Mucosa of rectum (tissue), 2 donors: ENCODE measurements at regions not wholly inside any gene's neighbourhood (a gene's known extent, or its start where the extent isn't known, plus 50 kb on each side); places are given as distances from the start of the nearest gene placed in this dataset.
A peak's percentile ranks its signal among the peaks of the same experiment; 100 is the strongest.

Experiments used
- H3K27ac ChIP-seq, 2 donors: one replicate each; pipeline ENCODE4 v1.7.0; 2013; ENCODE audit warnings: inconsistent platforms in 2 of 2, low read depth in 2 of 2, low read length in 2 of 2
- H3K27me3 ChIP-seq, 2 donors: one replicate each; pipeline ENCODE4 v1.7.0; 2013; ENCODE audit warnings: low read length in 2 of 2; ENCODE audit not compliant: control insufficient read depth in 2 of 2, insufficient read depth in 2 of 2
- H3K36me3 ChIP-seq, 2 donors: one replicate each; pipeline ENCODE4 v1.7.0; 2013; ENCODE audit warnings: low read length in 2 of 2; ENCODE audit not compliant: control insufficient read depth in 2 of 2, insufficient read depth in 2 of 2
- H3K4me1 ChIP-seq, 2 donors: one replicate each; pipeline ENCODE4 v1.7.0; 2013; ENCODE audit warnings: low read length in 2 of 2, mild to moderate bottlenecking in 1 of 2; ENCODE audit not compliant: control insufficient read depth in 2 of 2, insufficient read depth in 2 of 2
- H3K4me3 ChIP-seq, 2 donors: one replicate each; pipeline ENCODE4 v1.7.0; 2013; ENCODE audit warnings: low read length in 2 of 2
- H3K9ac ChIP-seq, 2 donors: one replicate each; pipeline ENCODE4 v1.7.0; 2013; ENCODE audit warnings: low read length in 2 of 2, low read depth in 1 of 2, mild to moderate bottlenecking in 1 of 2
- H3K9me3 ChIP-seq, 2 donors: one replicate each; pipeline ENCODE4 v1.7.0; 2013; ENCODE audit warnings: low read length in 2 of 2; ENCODE audit not compliant: control insufficient read depth in 2 of 2
- donor health status: healthy.
- donor health status: Normal muscosa, but diverticular disease.

DNA sequence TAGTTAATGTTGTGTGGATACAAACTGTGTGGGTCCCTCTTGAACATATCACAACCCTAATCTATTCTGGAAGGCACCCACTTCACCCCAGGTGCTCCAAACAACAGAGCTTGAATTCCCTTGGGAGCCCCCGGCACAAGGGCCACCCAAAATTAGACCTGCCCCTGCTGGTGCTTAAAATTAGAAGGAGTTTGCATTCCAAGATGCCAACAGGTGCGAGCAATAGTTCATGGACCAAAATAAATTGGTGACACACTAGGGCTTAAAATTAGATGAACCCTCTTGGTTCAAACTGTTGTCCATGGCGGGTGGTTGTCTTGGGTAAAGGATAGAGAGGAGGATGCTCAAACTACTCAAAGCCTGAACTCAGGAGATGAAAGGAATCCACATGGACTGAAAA lies 291.5 kb downstream of the MN1 start:
- Histone ChIP-seq H3K27ac (no peak overlapping the region), H3K4me3 (no peak overlapping the region), H3K9me3 (no peaks in the 10 kb centered on the region), H3K9ac (no peak overlapping the region), H3K27me3 (no peaks in the 10 kb centered on the region), H3K4me1 (no peaks in the 10 kb centered on the region), H3K36me3 (no peaks in the 10 kb centered on the region)

GRCh38 chr22:27512283-27512761 lies 289.2 kb downstream of the MN1 start:
- Histone ChIP-seq H3K4me1 (no peaks in the 10 kb centered on the region), H3K36me3 (no peaks in the 10 kb centered on the region), H3K9ac (no peak overlapping the region), H3K27me3 (no peaks in the 10 kb centered on the region), H3K9me3 (no peaks in the 10 kb centered on the region), H3K27ac (peak overlapping the region in 1 of 2 donors; percentile 48), H3K4me3 (no peak overlapping the region)

DNA sequence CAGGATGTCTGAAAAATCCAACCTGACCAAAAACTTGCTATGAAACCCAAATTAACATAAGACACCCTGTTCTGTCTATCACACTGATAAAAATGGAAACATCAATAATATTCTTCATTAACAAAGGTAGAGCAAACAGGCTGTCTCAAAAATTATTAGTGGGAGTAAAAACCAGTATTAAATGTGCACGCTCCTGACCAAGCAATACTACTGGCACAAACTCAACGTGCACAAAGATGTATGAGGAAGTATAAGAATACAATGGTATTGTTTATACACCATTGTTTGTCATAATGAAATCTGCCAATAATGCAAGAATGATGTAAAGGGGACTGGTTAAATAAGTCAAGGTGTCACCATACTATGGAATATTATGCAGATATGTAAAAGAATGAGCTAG lies 288.5 kb downstream of the MN1 start:
- H3K4me3 ChIP-seq = no peak overlapping the region
- no peaks in the 10 kb centered on the region for H3K27me3 ChIP-seq
- no peaks in the 10 kb centered on the region for H3K9me3 ChIP-seq
- H3K36me3 ChIP-seq = no peaks in the 10 kb centered on the region
- H3K9ac ChIP-seq = no peak overlapping the region
- H3K27ac ChIP-seq = peak overlapping the region in 1 of 2 donors; percentile 34
- H3K4me1 ChIP-seq = no peaks in the 10 kb centered on the region

DNA sequence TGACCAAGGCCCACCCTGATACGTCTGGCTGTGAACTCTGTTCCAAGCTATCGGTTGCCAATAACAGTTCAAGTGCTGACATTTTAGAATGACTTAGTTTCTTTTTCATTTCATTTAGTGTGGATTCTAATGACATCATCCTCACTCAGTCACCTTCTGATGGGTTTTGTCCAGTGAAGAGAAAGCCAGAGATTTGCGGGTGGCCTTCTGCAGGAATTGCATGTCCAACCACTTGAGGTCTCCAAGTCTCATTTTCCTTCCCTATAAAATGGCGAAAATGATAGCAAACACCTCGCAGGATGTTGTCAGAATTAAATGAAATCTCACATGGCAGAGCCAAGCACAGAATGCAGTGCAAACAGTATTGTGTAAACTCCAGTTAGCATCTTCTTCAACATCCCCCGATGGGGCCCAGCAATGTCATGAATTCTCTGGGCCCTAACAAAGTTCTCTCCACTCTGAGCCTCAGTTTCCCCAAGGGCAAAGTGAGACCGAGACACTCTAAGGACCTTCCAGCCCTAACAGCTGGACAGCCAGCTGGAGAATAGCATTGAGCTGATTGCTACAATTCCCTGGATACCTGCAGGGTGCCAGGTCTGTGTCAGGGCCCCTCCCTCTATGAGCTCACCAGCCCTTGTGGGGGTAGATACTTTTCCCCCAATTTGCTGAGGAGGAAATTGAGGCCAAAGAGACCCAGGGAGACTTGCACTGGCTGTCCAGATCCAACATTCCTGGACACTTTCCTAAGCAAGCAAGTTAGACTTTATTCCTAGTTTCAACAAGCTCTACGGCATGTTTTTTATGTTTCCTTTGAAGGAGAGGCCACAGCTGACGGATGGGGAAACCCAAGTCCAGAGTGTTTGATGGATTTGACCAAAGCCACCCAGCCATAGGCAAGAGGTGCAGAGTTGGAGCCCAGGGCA lies 286.7 kb downstream of the MN1 start:
- H3K9ac ChIP-seq = no peak overlapping the region
- no peak overlapping the region for H3K27ac ChIP-seq
- no peaks in the 10 kb centered on the region for H3K9me3 ChIP-seq
- no peak overlapping the region for H3K4me3 ChIP-seq
- H3K36me3 ChIP-seq = no peaks in the 10 kb centered on the region
- no peaks in the 10 kb centered on the region for H3K27me3 ChIP-seq
- no peaks in the 10 kb centered on the region for H3K4me1 ChIP-seq

DNA sequence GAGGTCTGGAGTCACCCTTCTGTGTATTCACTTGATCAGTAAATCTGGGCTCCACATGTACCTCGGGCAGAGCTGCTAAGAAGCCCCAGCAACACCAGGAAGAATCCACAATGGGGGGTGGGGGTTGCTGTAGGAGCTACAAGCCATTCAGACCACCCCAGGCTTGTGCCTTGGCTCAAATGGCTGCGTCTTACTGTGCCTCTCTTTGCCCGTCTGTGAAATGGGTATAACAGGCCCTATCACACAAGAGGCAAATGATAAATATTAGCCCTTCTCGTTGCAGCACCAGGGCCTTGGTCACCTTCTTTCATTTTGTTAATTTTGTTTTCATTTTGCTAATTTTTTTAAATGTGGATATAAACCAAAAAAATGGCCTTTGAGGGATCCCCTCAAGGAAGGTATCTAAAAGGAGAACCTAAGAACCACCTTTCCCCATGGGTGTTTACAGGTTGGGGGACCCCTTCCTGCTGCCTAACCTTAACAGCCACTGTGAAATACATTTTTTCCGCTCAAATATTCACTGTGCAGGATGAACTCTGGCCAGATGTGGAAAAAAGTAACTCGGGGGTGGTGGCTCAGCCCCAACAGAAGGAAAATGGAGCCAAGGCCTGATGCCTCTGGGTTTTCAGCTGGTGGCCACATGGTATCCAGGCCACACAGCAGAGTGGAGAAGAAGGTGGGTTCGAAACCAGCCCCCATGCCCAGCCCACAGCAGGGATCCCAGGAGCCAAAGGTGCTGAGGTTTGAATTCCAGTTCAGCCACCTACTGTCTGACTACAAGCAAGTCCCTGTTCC lies 284.0 kb downstream of the MN1 start:
- Histone ChIP-seq H3K4me1 (no peaks in the 10 kb centered on the region), H3K9ac (no peak overlapping the region), H3K27ac (no peak overlapping the region), H3K36me3 (no peaks in the 10 kb centered on the region), H3K9me3 (no peaks in the 10 kb centered on the region), H3K4me3 (no peak overlapping the region), H3K27me3 (no peaks in the 10 kb centered on the region)

DNA sequence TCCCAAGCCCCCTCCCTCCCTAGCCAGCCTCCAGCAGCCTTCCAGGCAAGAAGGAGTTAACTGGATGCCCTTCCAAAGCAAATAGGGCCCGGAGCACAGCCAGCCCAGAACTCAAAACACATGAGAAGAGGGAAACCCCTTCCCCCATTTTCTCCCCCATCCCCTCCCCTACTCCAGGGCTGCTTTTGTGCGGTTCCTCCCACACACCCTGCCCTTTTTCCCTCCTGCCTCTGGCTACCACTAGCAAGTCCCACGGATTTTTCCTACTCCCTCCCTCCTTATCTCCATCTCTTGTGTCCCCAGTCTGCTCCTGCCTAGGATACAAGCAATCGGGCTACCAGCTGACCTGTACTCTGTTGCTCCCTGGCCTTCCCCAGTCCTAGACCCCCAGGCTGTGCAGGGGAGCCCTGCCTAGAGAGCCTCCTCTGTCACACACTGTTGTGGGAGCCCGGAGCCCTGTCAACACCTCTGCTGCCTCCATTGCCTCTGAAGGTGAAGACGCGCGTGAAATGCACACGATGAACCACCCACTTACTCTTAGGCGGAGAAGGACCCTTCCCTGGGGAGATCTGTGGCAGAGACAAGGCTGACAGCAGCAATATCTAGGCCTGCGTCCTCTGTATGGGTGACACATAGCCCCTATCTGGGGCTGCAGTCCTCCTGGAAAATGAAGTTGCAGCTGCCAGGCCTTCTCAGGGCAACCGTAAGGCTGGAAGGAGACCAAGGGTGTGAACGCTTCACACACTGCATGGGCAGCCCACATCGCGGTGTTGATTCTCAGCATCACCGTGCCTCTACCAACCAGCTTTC lies 282.8 kb downstream of the MN1 start:
- Histone ChIP-seq H3K4me1 (no peaks in the 10 kb centered on the region), H3K27ac (no peak overlapping the region), H3K27me3 (no peaks in the 10 kb centered on the region), H3K4me3 (no peak overlapping the region), H3K9me3 (no peaks in the 10 kb centered on the region), H3K9ac (no peak overlapping the region), H3K36me3 (no peaks in the 10 kb centered on the region)

DNA sequence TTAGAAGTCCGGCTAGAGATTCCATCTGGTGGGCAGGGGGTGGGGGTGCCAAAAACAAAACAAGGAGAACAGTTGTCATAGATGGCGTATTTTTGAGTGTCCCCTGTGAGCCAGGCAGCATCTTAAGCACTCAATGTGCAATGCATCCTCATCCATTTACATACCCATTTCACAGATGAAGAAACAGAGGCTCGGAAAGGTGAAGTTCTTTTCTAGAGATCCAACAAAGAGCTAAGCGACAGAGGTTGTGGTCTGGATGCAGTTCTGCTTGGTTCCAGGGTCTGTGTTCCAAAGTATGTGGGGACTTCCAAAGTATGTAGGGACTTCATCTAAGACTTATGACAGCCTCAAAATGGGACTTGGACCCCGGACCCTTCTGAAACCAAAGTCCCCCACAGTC lies 277.8 kb downstream of the MN1 start:
- Histone ChIP-seq H3K36me3 (no peaks in the 10 kb centered on the region), H3K27ac (no peak overlapping the region), H3K27me3 (no peaks in the 10 kb centered on the region), H3K9me3 (no peaks in the 10 kb centered on the region), H3K4me1 (no peaks in the 10 kb centered on the region), H3K4me3 (no peak overlapping the region), H3K9ac (no peak overlapping the region)

- Histone ChIP-seq H3K4me1 (no peaks in the 10 kb centered on the region), H3K27ac (no peak overlapping the region), H3K9ac (no peak overlapping the region), H3K9me3 (no peaks in the 10 kb centered on the region), H3K4me3 (no peak overlapping the region), H3K27me3 (no peaks in the 10 kb centered on the region), H3K36me3 (no peaks in the 10 kb centered on the region)
Measured at GRCh38 chr22:27525711-27526110, 275.8 kb downstream of the MN1 start.

GRCh38 chr22:27526901-27527300 lies 274.7 kb downstream of the MN1 start:
- Histone ChIP-seq H3K27ac (no peak overlapping the region), H3K27me3 (no peaks in the 10 kb centered on the region), H3K4me3 (no peak overlapping the region), H3K36me3 (no peaks in the 10 kb centered on the region), H3K9me3 (no peaks in the 10 kb centered on the region), H3K4me1 (no peaks in the 10 kb centered on the region), H3K9ac (no peak overlapping the region)
